GM12878 (cell line): ENCODE measurements at regions not wholly inside any gene's neighbourhood (a gene's known extent, or its start where the extent isn't known, plus 50 kb on each side); places are given as distances from the start of the nearest gene placed in this dataset.

Source experiments
- ATAC-seq: fragments of 200-7000 bp; cut with Tn5 transposase; 3 replicates; pipeline ENCODE4 v1.9.1; 2020; ENCODE audit warnings: mild to moderate bottlenecking, moderate library complexity
- BruUV-seq: library from RNA; stranded (reverse); fragments of 400-500 nt; replicated peaks from 2 replicates; lab custom pipeline; 2021; lab: Mats Ljungman, UMichigan
- CTCF ChIA-PET: fragments of 300-600 bp; sonication (Branson Sonifier 250); formaldehyde crosslinking; extraction: SDS; loops from one replicate; lab custom pipeline; 2021; ENCODE audit warnings: inconsistent platforms; lab: Yijun Ruan, JAX
- POLR2A ChIA-PET: fragments of 350-600 bp; formaldehyde crosslinking; extraction: SDS; loops from one replicate; lab custom pipeline; 2021; ENCODE audit warnings: inconsistent platforms; lab: Charles Lee
- RAD21 ChIA-PET: fragments of 300-600 bp; sonication (Branson Sonifier 250); formaldehyde crosslinking; loops from one replicate; lab custom pipeline; 2023; ENCODE audit warnings: antibody characterized with exemption; ENCODE audit not compliant: unreplicated experiment; lab: Charles Lee
- SMC1A ChIA-PET: fragments of 300-600 bp; sonication (Branson Sonifier 250); formaldehyde crosslinking; loops from one replicate; lab custom pipeline; 2023; ENCODE audit not compliant: unreplicated experiment, uncharacterized antibody; lab: Charles Lee
- DNase-seq: peaks from one replicate; pipeline ENCODE4 v3.0.0-alpha.2; 2011; ENCODE audit warnings: low read depth, low spot score
- FAIRE-seq: peaks from 3 replicates; lab custom pipeline; 2011; peaks lifted over from hg19 to GRCh38; lab: Jason Lieb, UNC
- H2AFZ ChIP-seq: 2 replicates; pipeline ENCODE4 v1.6.0; 2011; ENCODE audit warnings: low read depth, low read length, control low read depth; ENCODE audit not compliant: control insufficient read depth
- H3K27ac ChIP-seq: 2 replicates; pipeline ENCODE4 v1.5.1; 2011; ENCODE audit warnings: control low read depth; ENCODE audit not compliant: control insufficient read depth, insufficient read depth
- H3K27me3 ChIP-seq, 2 experiments: replicated peaks in 1 of 2; 2 replicates each; pipeline versions ENCODE4 v1.6.0 to v1.6.1; 2011; ENCODE audit warnings: low read length in 1 of 2; ENCODE audit not compliant: control insufficient read depth in 2 of 2, insufficient read depth in 2 of 2
- H3K36me3 ChIP-seq, 2 experiments: 2 replicates each; pipeline ENCODE4 v1.5.1; 2011; ENCODE audit warnings: low read length in 1 of 2; ENCODE audit not compliant: control insufficient read depth in 2 of 2, insufficient read depth in 2 of 2
- H3K4me1 ChIP-seq: 2 replicates; pipeline ENCODE4 v1.6.1; 2011; ENCODE audit warnings: mild to moderate bottlenecking, low read length, moderate library complexity, mixed read lengths; ENCODE audit not compliant: control insufficient read depth, insufficient read depth
- H3K4me2 ChIP-seq: 2 replicates; pipeline ENCODE4 v1.6.0; 2011; ENCODE audit warnings: control low read depth; ENCODE audit not compliant: control insufficient read depth, insufficient read depth
- H3K4me3 ChIP-seq: fragments of 200-600 bp; sonication (generic); 2 replicates; pipeline ENCODE4 v1.5.1; 2016
- H3K79me2 ChIP-seq: 2 replicates; pipeline ENCODE4 v1.6.0; 2011; ENCODE audit warnings: low read length; ENCODE audit not compliant: control insufficient read depth, insufficient read depth
- H3K9ac ChIP-seq: 2 replicates; pipeline ENCODE4 v1.8.0; 2011; ENCODE audit warnings: low read length, control low read depth, mixed read lengths; ENCODE audit not compliant: control insufficient read depth, insufficient read depth
- H3K9me3 ChIP-seq: replicated peaks from 3 replicates; pipeline ENCODE4 v1.5.1; 2011; ENCODE audit warnings: mild to moderate bottlenecking, low read length; ENCODE audit not compliant: control insufficient read depth, insufficient read depth
- H4K20me1 ChIP-seq: 2 replicates; pipeline ENCODE4 v1.6.0; 2011; ENCODE audit not compliant: control insufficient read depth, insufficient read depth
- BACH1 ChIP-seq: fragments of 450-650 bp; IDR thresholded peaks from 2 replicates; pipeline ENCODE4 v1.6.1; 2017; ENCODE audit warnings: mild to moderate bottlenecking, borderline replicate concordance
- EED ChIP-seq: sonication (generic); IDR thresholded peaks from 2 replicates; pipeline ENCODE4 v1.6.1; 2016; ENCODE audit warnings: antibody characterized with exemption, low read depth
- MTA2 ChIP-seq: fragments of 450-650 bp; IDR thresholded peaks from 2 replicates; pipeline ENCODE4 v1.6.1; 2016; ENCODE audit warnings: low read depth, mild to moderate bottlenecking, moderate library complexity
- MXI1 ChIP-seq: fragments of 150-350 bp; IDR thresholded peaks from 2 replicates; pipeline ENCODE4 v1.6.1; 2011; ENCODE audit warnings: low read depth, mild to moderate bottlenecking, inconsistent platforms, low read length, improper control_type of control experiment
- NR2C1 ChIP-seq: fragments of 450-650 bp; IDR thresholded peaks from 2 replicates; pipeline ENCODE4 v1.6.1; 2017; ENCODE audit warnings: antibody characterized with exemption, mild to moderate bottlenecking, moderate library complexity
- PML ChIP-seq: IDR thresholded peaks from 2 replicates; pipeline ENCODE4 v1.6.1; 2012; ENCODE audit warnings: low read length, inconsistent platforms
- RAD21 ChIP-seq: IDR thresholded peaks from 2 replicates; pipeline ENCODE4 v1.6.1; 2011; ENCODE audit warnings: mild to moderate bottlenecking, low read depth, low read length, moderate library complexity; ENCODE audit not compliant: insufficient read depth
- SIN3A ChIP-seq: IDR thresholded peaks from 2 replicates; pipeline ENCODE4 v1.6.1; 2012; ENCODE audit warnings: low read depth, low read length, improper control_type of control experiment
- SMC3 ChIP-seq: IDR thresholded peaks from 2 replicates; pipeline ENCODE4 v1.6.1; 2011; ENCODE audit warnings: low read length, improper control_type of control experiment, borderline replicate concordance
- TCF12 ChIP-seq: IDR thresholded peaks from 2 replicates; pipeline ENCODE4 v1.6.1; 2011; ENCODE audit warnings: low read depth, mild to moderate bottlenecking, low read length
- ZNF207 ChIP-seq: fragments of 450-650 bp; IDR thresholded peaks from 2 replicates; pipeline ENCODE4 v1.6.1; 2014; ENCODE audit warnings: antibody characterized with exemption, mild to moderate bottlenecking, borderline replicate concordance
- ZNF274 ChIP-seq: IDR thresholded peaks from one replicate; pipeline ENCODE4 v1.8.0; 2011; ENCODE audit not compliant: insufficient read length, insufficient read depth
- WGBS: methylation state at CpG from one replicate; pipeline ENCODE4 v1.1.6; 2016; ENCODE audit warnings: low lambda C conversion rate; ENCODE audit not compliant: insufficient replicate concordance, insufficient coverage; ENCODE audit errors: missing lambda C conversion rate; 5-methylcytosine and 5-hydroxymethylcytosine counted together
- in situ Hi-C: fragments of 300-500 bp; cut with MboI; formaldehyde crosslinking; loops from 9 replicates; pipeline ENCODE4 v1.14.3; 2018; ENCODE audit warnings: mixed read lengths
- intact Hi-C: fragments of 100-400 bp; cut with micrococcal nuclease; formaldehyde crosslinking; loops from one replicate; pipeline ENCODE4 v1.14.2; 2022; ENCODE audit not compliant: unreplicated experiment

GRCh38 chr6:159606786-159607185 lies 86.3 kb downstream of the SOD2 start:
- no peak overlapping the region for H2AFZ ChIP-seq
- no peaks in the 10 kb centered on the region for H4K20me1 ChIP-seq
- no peaks in the 10 kb centered on the region for H3K9me3 ChIP-seq
- in situ Hi-C loops (no loop called here), intact Hi-C loops (loop anchor here (5.0 kb wide), 1 partner anchor 429 kb away; no protein-coding TSS in a partner anchor)
- FAIRE-seq (no peak), DNase-seq (no peak)
- no peak overlapping the region for H3K4me3 ChIP-seq
- no peak overlapping the region for H3K9ac ChIP-seq
- POLR2A ChIA-PET: no interaction called here
- TF ChIP-seq EED (no peak), PML (no peak), MXI1 (no peak), ZNF274 (no peak), RAD21 (no peak), MTA2 (no peak), BACH1 (no peak), SMC3 (no peak)
- TF ChIP-seq, all 136 proteins: peak for 0
- ChIA-PET CTCF (interaction anchor here (0.9 kb wide), 1 partner anchor 354 kb away, joined by 3 read pairs; no protein-coding TSS in a partner anchor), SMC1A (no interaction called here), RAD21 (no interaction called here)
- H3K4me2 ChIP-seq: no peak overlapping the region
- BruUV-seq: no TSS peak
- no peaks in the 10 kb centered on the region for H3K4me1 ChIP-seq
- H3K27me3 ChIP-seq: no peaks in the 10 kb centered on the region
- no peak overlapping the region for H3K27ac ChIP-seq
- no peak for ATAC-seq
- 0% methylated on average over 2 of the region's 2 CpGs for WGBS
- H3K36me3 ChIP-seq: no peaks in the 10 kb centered on the region
- H3K79me2 ChIP-seq: no peaks in the 10 kb centered on the region

GRCh38 chr6:159604443-159604956 lies 88.5 kb downstream of the SOD2 start:
- Histone ChIP-seq H3K9me3 (no peaks in the 10 kb centered on the region), H3K9ac (no peak overlapping the region), H3K4me3 (no peak overlapping the region), H2AFZ (no peak overlapping the region), H3K79me2 (no peaks in the 10 kb centered on the region), H3K4me2 (no peak overlapping the region), H4K20me1 (no peaks in the 10 kb centered on the region), H3K4me1 (no peaks in the 10 kb centered on the region), H3K27me3 (no peaks in the 10 kb centered on the region), H3K36me3 (no peaks in the 10 kb centered on the region), H3K27ac (no peak overlapping the region)
- DNase-seq: no peak
- ChIA-PET RAD21 (no interaction called here), POLR2A (no interaction called here), CTCF (no interaction called here), SMC1A (no interaction called here)
- no peak for FAIRE-seq
- ATAC-seq: no peak
- WGBS: 27% methylated on average over 6 of the region's 6 CpGs
- BruUV-seq: no TSS peak
- in situ Hi-C loops (no loop called here), intact Hi-C loops (no loop called here)
- TF ChIP-seq PML (no peak), TCF12 (no peak), NR2C1 (no peak), SIN3A (no peak), ZNF207 (no peak)
